ENCODE measurements at regions not wholly inside any gene's neighbourhood (a gene's known extent, or its start where the extent isn't known, plus 50 kb on each side); places are given as distances from the start of the nearest gene placed in this dataset.

GRCh38 chr3:73863546-73864079 is 238.9 kb upstream of the PDZRN3 start:
- no peak for TF ChIP-seq CTCF (conservative IDR thresholded peaks at IDR 0.05)
- no peak for TF ChIP-seq EZH2 (IDR thresholded peaks at IDR 0.05; ENCODE audit: low read depth)

All from PC-9 (cell line).